Sigmoid colon (tissue), 4 donors: ENCODE measurements at regions not wholly inside any gene's neighbourhood (a gene's known extent, or its start where the extent isn't known, plus 50 kb on each side); places are given as distances from the start of the nearest gene placed in this dataset.

Experiments used
- EP300 ChIP-seq, 4 donors: sonication (generic); formaldehyde crosslinking; IDR thresholded peaks; one replicate each; pipeline ENCODE4 v1.6.1; 2017; ENCODE audit warnings: antibody characterized with exemption in 4 of 4
- POLR2AphosphoS5 ChIP-seq, 4 donors: sonication (generic); formaldehyde crosslinking; IDR thresholded peaks; one replicate each; pipeline ENCODE4 v1.6.1; 2017; ENCODE audit warnings: antibody characterized with exemption in 4 of 4
- TF ChIP-seq, protein P1 (sequence below), 4 experiments: fragments of 450-650 bp in 3 of 4; fragments of 200-600 bp in 1 of 4; IDR thresholded peaks; one replicate each; pipeline ENCODE4 v1.5.1; 2016 to 2019; ENCODE audit warnings: antibody characterized with exemption in 4 of 4, mild to moderate bottlenecking in 3 of 4, moderate library complexity in 2 of 4

- TF ChIP-seq POLR2AphosphoS5 (IDR thresholded peaks at IDR 0.05) (no peak), EP300 (IDR thresholded peaks at IDR 0.05) (no peak)
- TF ChIP-seq, protein P1, sequence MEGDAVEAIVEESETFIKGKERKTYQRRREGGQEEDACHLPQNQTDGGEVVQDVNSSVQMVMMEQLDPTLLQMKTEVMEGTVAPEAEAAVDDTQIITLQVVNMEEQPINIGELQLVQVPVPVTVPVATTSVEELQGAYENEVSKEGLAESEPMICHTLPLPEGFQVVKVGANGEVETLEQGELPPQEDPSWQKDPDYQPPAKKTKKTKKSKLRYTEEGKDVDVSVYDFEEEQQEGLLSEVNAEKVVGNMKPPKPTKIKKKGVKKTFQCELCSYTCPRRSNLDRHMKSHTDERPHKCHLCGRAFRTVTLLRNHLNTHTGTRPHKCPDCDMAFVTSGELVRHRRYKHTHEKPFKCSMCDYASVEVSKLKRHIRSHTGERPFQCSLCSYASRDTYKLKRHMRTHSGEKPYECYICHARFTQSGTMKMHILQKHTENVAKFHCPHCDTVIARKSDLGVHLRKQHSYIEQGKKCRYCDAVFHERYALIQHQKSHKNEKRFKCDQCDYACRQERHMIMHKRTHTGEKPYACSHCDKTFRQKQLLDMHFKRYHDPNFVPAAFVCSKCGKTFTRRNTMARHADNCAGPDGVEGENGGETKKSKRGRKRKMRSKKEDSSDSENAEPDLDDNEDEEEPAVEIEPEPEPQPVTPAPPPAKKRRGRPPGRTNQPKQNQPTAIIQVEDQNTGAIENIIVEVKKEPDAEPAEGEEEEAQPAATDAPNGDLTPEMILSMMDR (IDR thresholded peaks at IDR 0.05), result no peak
These were observed 229.7 kb upstream of the SPRED2 start for GRCh38 chr2:65661980-65662653.
